Caki2 (cell line): ENCODE measurements at regions not wholly inside any gene's neighbourhood (a gene's known extent, or its start where the extent isn't known, plus 50 kb on each side); places are given as distances from the start of the nearest gene placed in this dataset.

Experiments
- DNase-seq: peaks from one replicate; pipeline ENCODE4 v3.0.0-alpha.2; 2015; ENCODE audit warnings: low read depth
- in situ Hi-C: cut with HindIII; loops from 2 replicates; pipeline ENCODE4 v1.10.0; 2016; ENCODE audit warnings: low sequenced_read_pairs, low pct_unique_long_range_greater_than_20kb, mixed read lengths

DNA sequence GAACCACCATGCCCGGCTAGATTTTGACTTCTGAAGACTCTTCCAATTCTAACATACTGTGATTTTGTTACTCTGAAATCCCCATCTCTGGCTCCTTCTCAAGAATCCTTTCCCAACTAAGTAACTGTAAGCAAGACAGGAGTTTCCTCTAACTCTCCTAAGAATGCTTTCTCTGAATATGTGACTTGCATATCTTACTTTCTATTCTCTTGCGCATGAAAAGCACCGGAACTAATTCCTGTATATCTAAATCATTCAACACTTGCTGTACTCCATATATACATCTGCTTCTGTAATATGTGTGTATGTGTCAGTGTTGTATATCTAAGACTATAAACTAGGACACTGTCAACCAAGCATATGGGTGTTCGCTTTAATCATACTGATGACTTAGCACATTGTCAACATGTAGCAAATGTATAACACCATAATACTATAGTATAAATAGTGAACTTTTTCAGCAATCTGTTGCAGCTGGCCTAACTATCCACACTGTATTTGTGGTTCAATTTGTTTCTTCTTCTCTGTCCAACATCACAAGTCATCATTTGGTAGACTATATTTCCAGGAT is 108.1 kb upstream of the PRDM1 start:
- in situ Hi-C loops = no loop called here
- no peak for DNase-seq

DNA sequence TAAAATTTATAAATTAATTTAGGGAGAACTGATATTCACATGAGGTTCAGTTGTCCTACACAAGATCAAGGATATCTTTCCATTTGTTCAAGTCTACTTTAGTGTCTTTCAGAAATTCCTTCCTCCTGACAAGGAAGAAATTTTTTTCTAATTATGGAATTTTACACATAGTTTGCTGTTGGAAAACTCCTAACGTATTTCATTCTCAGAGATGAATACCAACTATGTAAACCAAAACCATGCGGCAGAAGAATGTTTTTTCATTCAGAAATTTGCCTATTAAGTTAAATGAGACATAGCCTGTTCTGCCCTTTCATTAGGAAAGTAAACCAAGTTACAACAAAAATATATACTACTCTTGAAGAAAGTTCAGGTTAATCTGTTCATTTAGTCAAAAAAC is 111.2 kb upstream of the PRDM1 start:
- in situ Hi-C loops = no loop called here
- DNase-seq = no peak

DNA sequence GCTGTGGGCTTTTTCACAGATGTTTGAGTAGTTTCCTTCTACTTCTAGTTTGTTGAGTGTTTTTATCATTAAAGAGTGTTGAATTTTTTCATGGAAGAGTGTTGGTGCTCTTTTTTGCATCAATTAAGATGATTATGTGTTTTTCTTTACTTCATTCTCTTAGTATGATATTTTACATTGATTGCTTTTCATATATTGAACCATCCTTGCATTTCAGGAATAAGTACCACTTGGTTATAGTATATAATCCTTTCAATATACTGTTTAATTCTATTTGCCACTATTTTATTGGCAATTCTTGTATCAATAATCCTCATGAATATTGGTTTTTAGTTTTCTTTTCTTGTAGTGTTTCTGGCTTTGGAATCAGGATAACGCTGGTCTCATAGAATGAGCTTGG is 113.7 kb upstream of the PRDM1 start:
- DNase-seq = no peak
- in situ Hi-C loops = no loop called here

DNA sequence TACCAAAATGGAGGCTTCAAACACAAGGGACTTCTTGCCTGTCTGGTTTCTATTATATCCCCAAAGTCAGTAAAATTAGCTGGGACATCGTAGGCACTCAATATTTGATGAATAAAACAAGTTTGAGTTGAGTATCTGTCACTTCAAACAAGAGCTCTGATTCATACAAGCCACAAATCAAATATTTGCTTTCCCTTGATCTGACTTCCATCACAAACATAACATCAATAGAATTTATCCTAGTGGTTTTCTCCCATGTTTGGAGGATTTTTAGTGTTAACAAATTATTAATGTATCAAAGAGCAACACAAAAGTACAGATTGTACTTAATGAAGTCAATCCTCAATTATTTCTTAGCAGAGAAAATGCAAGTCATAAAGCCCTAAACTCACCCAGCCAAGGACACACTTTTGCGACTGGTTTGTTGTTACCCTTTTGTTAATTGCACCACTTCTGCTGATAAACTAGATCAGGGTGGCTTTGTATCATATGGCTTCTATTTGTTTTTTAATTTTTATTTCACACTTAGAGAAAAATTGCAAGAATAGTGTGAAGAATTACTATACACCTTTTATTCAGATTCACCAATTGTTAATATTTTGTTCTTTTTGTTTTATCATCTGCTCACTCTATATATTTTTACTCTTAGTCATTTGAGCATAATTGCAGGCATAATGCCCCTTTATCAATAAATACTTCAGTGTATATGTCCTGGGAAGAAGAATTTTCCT is 117.4 kb upstream of the PRDM1 start:
- no peak for DNase-seq
- in situ Hi-C loops = no loop called here

DNA sequence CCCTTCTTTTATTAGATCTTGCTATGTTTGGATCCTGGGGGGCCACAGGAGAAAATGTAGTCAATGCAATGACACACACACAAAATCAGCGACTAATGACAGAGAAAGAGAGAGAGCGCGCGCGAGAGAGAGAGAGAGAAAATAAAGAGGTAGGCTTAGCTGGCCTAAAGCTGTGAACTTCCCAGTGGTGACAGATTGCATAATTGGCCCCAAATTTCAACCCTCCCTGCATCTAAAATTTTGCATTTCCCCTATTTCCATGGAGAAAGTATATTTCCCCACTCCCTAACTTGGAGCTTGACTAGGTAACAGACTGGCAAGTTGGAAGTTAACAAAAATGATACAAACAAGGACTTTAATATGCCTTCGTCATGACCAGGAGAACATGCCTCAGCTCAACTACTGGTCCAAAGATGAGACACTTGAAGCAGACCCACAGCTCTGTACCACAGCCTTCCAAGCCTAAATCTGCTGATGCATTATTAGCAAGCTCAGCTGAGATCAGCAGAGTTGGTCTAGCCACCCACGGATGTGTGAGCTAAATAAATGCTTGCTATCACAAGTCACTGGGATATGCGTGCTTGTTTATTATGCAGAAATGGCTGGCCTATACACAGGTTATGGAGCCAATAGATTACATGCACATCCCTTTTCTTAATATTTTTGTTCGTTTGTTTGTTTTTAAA is 118.1 kb upstream of the PRDM1 start:
- in situ Hi-C loops = no loop called here
- DNase-seq = no peak

DNA sequence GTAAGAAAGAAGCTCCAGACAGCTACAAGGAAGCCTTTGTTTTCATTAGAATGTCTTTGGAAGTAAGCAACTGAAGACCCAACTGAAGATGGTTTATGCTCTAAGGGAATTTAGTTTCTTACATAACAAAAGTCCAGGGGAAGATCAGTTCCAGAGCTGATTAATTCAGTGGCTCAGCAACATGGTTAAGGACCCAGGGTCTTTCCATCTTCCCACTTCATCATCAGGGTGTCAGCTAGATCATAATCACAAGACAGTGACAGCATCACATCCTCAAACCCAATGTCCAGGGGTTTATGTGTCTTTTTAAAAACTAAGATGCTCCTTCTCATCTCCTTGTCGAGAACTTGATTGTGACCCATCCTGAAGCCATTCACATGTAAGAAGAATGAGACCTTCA is 119.7 kb upstream of the PRDM1 start:
- in situ Hi-C loops = no loop called here
- no peak for DNase-seq

DNA sequence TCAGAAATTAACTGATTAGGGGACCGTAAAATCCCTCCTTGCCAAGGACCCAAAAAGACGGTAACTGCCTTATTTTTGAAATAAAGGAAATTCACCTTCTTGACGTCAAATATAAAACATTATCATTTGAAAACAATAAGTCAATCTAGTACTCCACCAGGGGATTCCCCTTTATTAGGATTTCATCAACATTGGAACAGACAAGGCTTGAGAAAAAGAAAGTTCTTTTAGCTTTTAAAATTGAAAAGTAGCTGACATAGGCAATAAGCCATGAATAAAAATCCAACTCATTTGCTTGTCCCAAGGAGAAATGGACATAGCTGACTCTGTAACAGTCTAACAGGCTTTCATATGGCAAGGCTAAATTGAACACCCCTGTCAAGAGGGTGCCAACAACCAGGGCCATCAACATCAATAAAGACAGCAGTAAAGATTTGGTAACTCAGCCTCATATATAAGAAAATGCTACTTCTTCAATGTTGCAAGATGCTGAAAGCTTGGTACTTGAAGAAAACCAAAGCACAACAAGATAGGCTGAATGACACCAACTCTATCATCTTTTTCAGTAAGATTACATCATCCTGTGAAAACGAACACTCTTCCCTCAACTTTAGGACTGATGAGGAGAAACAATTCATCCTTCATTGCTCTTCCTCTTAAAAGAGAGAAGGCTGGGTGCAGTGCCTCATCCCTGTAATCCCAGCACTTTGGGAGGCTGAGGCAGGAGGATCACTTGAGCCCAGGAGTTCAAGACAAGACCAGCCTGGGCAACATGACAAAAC is 121.0 kb upstream of the PRDM1 start:
- in situ Hi-C loops = no loop called here
- no peak for DNase-seq

DNA sequence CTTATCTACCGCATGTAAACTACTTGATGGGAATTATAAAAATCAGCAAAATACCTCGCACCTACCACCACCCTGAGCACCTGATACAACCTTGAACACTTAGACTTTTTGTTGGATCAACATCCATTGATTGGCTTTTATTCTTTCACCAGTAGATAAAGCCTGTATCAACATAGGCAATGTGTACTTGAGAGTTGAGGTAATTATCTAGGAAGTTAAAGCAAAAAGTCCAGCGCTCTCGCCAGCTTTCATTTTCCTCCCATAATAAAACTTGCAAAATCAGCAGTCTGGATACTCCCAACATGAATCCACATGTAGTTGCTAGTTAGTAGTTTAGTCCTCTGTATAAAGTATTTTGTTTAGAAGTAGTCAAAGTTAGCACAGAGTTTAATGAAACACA is 132.0 kb upstream of the PRDM1 start:
- in situ Hi-C loops = no loop called here
- DNase-seq = no peak

DNA sequence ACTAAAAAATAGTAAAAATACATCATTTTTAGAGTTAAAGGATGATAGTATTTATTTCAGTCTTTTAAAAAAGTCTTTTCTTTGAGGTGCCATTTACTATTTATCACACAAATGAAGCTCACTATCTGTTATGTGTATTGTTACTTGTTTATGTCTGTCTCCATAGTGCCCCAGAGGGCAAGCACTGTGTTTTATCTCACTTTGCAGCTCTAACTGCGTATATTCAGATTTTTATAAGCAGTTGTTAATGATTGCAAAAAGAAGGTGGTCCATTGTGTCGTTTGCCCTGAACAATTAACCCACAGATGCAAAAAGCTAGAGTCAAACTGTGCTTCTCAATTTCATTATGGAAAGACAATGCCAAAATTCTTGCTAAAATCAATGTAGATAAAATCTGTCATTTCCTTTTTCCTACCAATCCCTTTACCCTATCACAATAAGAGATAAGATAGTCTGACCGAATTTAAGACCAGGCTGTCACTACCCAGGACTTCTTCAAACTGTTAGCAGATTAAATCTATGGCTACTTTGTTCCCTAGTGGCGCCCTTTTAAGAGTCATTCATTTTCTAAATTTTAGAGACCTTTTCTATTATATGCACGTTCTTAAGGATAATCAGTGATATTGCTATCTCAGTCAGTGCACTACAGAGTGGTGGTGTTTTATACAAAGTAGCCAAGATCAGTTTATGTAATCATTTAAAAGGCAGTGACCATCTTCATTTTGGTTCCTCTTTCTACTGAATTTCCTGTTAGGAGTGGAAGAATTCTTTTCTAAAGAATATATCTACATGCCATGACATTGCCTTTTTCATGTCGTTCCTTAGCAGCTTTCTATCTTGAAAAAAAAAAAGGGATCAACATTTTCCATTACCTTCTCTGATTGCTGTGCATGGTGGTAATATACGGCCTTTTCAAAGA is 133.1 kb upstream of the PRDM1 start:
- DNase-seq = no peak
- in situ Hi-C loops = no loop called here

DNA sequence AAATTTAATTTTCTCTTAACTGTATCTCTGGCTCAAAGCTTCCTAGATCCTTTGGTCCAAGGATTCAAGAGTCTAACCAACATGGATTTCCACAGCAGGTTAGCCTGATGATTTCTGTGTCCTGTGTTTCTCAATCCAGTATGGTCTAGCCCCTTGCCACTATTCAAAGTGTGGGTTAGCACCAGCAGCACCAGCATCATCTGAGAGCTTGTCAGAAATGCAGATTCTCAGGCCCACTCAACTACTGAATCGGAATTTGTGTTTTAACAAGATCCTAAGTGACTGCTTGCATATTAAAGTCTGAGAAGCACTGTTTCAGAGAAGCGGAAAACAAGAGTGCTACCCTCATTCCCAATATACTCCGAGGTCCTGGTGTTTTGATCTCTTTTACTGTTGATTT is 133.8 kb upstream of the PRDM1 start:
- in situ Hi-C loops = no loop called here
- DNase-seq = no peak

DNA sequence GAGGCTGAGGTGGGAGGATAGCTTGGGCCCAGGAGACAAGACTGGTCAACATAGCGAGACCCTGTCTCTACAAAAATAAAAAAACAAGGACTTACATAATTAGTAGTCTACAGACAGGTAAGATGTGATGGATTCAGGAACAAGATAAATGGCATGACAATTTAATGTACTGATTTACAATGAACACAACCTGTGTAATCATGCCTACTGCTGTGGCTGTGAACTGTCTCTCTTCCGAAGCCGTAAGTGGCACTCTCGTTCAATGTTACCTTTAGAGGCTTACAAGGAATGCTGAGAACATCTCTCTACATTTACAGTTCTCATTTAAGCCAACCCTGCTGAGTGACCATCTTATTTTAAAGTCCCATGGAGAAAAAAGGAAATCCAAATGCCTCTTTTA is 134.8 kb upstream of the PRDM1 start:
- in situ Hi-C loops = no loop called here

DNA sequence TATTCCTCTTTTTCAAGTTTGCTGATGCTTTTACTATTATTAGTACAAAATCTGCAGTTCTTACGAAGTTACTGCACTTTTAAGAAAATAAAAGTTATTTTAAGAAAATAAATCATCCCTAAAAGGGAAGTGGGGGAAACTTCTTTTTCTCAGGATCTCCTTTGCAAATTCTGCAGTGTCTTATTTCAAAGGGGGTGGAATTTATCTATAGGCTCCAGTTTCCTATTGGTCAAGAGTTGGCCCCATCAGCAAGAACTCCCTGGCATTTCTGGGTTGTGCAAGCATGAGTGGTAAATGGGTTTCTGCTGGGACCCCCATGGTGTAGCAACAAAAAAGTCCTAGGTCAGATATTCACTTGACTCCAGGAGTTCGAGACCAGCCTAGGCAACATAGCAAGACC is 136.3 kb upstream of the PRDM1 start:
- DNase-seq = no peak
- in situ Hi-C loops = no loop called here

More for the DNA sequence above, 134.8 kb upstream of the PRDM1 start:
- no peak for DNase-seq

DNA sequence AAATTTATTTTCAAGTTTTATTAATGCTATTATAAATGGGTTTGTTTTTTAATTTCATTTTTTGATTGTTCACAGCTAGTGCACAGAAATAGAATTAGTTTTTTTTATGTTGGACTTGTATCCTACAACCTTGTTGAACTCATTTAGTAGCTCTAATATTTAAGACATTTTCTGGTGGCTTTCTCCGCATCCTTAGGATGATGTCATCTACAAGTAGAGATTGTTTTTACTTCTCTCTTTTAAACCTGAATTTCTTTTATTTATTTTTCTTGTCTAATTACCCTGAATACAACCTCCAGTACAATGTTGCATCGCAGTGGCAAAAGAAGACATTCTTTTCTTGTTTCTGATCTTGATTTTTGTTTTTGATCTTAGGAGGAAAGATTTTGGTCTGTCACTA is 142.6 kb upstream of the PRDM1 start:
- DNase-seq = no peak
- in situ Hi-C loops = no loop called here

DNA sequence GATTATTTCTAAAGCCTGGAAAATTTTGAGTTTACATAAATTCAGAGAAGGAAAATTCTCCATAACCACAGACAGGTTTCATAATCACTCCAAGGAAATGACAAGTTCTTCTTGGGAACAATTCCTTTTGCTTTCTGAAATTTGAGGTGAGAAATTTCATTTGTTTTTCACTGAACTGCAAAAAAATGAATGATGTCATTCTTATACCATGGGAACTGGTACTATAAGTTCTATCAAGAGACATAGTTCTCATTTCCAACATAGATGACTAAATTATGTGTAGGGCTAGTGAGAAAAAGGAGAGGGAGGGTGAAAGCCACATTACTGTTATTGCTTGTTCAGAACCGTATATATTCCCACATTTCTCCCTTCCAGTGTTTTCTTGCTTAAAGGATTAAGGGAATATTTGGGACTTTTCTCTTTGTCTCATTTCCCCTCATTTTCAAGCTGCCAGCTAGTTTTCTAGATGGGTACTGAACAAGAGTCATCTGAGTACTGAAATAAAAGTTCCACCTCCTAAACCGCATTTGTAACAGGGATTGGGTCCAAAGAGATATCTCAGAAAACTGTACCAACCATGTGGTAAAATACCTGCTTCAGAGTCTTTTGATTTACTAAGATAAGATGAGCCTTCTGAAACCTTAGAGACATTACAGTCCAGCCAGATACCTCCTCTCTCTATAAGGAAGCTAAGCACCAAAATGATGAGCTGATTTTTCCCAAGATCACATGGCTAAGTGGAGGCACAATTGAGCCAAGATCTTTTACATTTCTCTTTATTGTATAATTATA is 144.3 kb upstream of the PRDM1 start:
- in situ Hi-C loops = no loop called here
- DNase-seq = no peak

DNA sequence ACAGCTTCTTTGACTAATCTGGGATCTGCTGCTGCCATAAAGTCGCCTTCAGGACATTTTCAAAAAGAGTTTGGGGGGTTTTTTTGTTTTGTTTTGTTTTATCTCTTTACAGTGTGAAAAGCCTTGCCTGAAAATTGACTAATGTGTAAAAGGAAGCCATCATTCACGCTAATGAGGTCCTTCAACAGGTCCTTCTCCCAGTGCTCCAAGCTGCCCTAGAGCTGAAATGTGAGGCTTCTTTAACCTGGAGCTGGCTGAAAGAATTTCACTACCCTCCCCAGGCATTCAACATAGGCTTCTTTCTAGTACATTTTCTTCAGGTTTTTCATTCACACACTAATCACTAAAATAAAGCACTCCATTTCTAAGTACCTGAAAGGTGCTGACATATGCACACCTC is 145.1 kb upstream of the PRDM1 start:
- in situ Hi-C loops = no loop called here
- no peak for DNase-seq

DNA sequence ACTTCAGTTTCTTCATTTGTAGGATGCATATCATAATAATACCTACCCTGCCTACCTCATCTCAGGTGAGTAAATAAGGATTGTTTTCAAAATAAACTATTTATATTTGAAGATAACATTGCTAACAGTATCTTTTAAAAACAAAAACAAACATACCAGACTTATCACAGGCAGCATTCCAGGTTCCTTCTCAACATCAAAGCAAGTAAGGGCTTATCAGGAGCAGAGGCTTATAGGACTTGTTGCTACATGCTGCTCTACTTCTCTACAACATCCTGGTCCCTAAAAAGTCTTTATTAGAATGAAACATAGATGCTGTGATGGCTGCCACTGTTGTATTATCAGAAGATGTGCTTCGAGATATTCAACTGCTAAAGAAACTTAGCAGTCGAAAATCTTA is 149.2 kb upstream of the PRDM1 start:
- in situ Hi-C loops = no loop called here
- DNase-seq = no peak

DNA sequence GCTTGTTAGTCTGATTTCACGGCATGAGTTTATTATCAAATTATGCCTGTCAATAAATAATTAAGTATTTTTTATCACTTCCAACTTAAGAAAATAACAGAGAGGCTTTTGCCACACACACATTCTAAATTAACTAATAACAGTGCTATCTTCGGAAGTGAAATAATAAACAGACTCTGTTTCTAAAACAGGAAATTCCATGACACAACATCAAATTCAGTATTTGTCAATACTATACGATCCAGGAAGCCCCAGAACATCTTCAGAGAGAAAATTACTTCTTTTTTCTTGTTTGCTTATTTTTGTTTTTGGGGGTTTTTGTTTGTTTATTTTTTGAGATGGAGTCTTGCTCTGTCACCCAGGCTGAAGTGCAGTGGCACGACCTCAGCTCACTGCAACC is 150.7 kb upstream of the PRDM1 start:
- no peak for DNase-seq
- in situ Hi-C loops = no loop called here
